IMR-90 (cell line): ENCODE measurements at regions not wholly inside any gene's neighbourhood (a gene's known extent, or its start where the extent isn't known, plus 50 kb on each side); places are given as distances from the start of the nearest gene placed in this dataset.

ENCODE experiments used
- ATAC-seq: fragments of 200-7000 bp; cut with Tn5 transposase; 2 replicates; pipeline ENCODE4 v1.9.1; 2020; ENCODE audit warnings: low read depth, mild to moderate bottlenecking, moderate library complexity
- BruUV-seq: library from RNA; stranded (reverse); fragments of 400-500 nt; replicated peaks from 2 replicates; lab custom pipeline; 2021; lab: Mats Ljungman, UMichigan
- CTCF ChIA-PET: fragments of 300-600 bp; formaldehyde crosslinking; extraction: SDS; loops from one replicate; lab custom pipeline; 2021; ENCODE audit warnings: antibody characterized with exemption; lab: Yijun Ruan, JAX
- POLR2A ChIA-PET: fragments of 300-600 bp; sonication (Branson Sonifier 250); formaldehyde crosslinking; loops from one replicate; lab custom pipeline; 2022; ENCODE audit warnings: antibody characterized with exemption; ENCODE audit not compliant: unreplicated experiment; lab: Charles Lee
- DNase-seq: peaks from one replicate; pipeline ENCODE4 v3.0.0; 2013
- H2AFZ ChIP-seq: replicated peaks from 2 replicates; pipeline ENCODE3; 2013; ENCODE audit warnings: low read length, mild to moderate bottlenecking; ENCODE audit not compliant: poor library complexity
- H2AK5ac ChIP-seq: 2 replicates; pipeline ENCODE4 v1.6.1; 2013; ENCODE audit warnings: low read depth, low read length, inconsistent platforms
- H2AK9ac ChIP-seq: replicated peaks from 2 replicates; pipeline ENCODE3; 2013; ENCODE audit warnings: mild to moderate bottlenecking, low read depth, low read length, moderate library complexity; ENCODE audit not compliant: poor library complexity
- H2BK120ac ChIP-seq: 2 replicates; pipeline ENCODE4 v1.6.1; 2013; ENCODE audit warnings: low read depth, low read length, inconsistent platforms
- H2BK15ac ChIP-seq: 3 replicates; pipeline ENCODE4 v1.6.1; 2013; ENCODE audit warnings: low read depth, low read length, inconsistent platforms
- H2BK20ac ChIP-seq: 2 replicates; pipeline ENCODE4 v1.6.1; 2013; ENCODE audit warnings: low read depth, mild to moderate bottlenecking, inconsistent platforms, low read length, moderate library complexity
- H2BK5ac ChIP-seq: 2 replicates; pipeline ENCODE4 v1.6.1; 2013; ENCODE audit warnings: mild to moderate bottlenecking, low read depth, low read length, inconsistent platforms; ENCODE audit not compliant: poor library complexity, severe bottlenecking
- H3K14ac ChIP-seq: replicated peaks from 2 replicates; pipeline ENCODE4 v1.6.1; 2013; ENCODE audit warnings: low read depth, low read length, inconsistent platforms
- H3K18ac ChIP-seq: 2 replicates; pipeline ENCODE4 v1.6.1; 2013; ENCODE audit warnings: low read depth, low read length, control low read depth
- H3K23ac ChIP-seq: 2 replicates; pipeline ENCODE4 v1.6.1; 2013; ENCODE audit warnings: low read depth, low read length, inconsistent platforms
- H3K27ac ChIP-seq: 2 replicates; pipeline ENCODE4 v1.5.1; 2013; ENCODE audit warnings: mild to moderate bottlenecking, control low read depth, low read length; ENCODE audit not compliant: insufficient read depth
- H3K27me3 ChIP-seq: 2 replicates; pipeline ENCODE4 v1.6.1; 2013; ENCODE audit warnings: low read length; ENCODE audit not compliant: control insufficient read depth, insufficient read depth
- H3K36me3 ChIP-seq: 2 replicates; pipeline ENCODE4 v1.6.1; 2013; ENCODE audit warnings: low read length, mixed read lengths; ENCODE audit not compliant: control insufficient read depth, insufficient read depth
- H3K4ac ChIP-seq: 2 replicates; pipeline ENCODE4 v1.6.1; 2013; ENCODE audit warnings: low read depth, low read length, inconsistent platforms
- H3K4me1 ChIP-seq: 2 replicates; pipeline ENCODE4 v1.6.1; 2013; ENCODE audit warnings: low read length, mixed read lengths; ENCODE audit not compliant: control insufficient read depth, insufficient read depth
- H3K4me2 ChIP-seq: 2 replicates; pipeline ENCODE4 v1.6.1; 2013; ENCODE audit warnings: low read depth, mild to moderate bottlenecking, control low read depth, low read length, moderate library complexity
- H3K4me3 ChIP-seq: 2 replicates; pipeline ENCODE4 v1.5.1; 2013; ENCODE audit warnings: low read depth, mild to moderate bottlenecking, control low read depth, low read length, moderate library complexity; ENCODE audit not compliant: insufficient read depth
- H3K56ac ChIP-seq: 2 replicates; pipeline ENCODE4 v1.6.1; 2013; ENCODE audit warnings: low read length, inconsistent platforms; ENCODE audit not compliant: insufficient read depth; ENCODE audit errors: extremely low read depth
- H3K79me1 ChIP-seq, 2 experiments: 2 replicates each; pipeline ENCODE4 v1.6.1; 2013; ENCODE audit warnings: low read length in 2 of 2, inconsistent platforms in 1 of 2, low read depth in 1 of 2
- H3K9ac ChIP-seq: 2 replicates; pipeline ENCODE4 v1.6.1; 2013; ENCODE audit warnings: low read depth, low read length, control low read depth
- H3K9me1 ChIP-seq: 2 replicates; pipeline ENCODE4 v1.6.1; 2013; ENCODE audit warnings: low read length, inconsistent platforms; ENCODE audit not compliant: insufficient read depth
- H3K9me3 ChIP-seq: 2 replicates; pipeline ENCODE4 v1.6.1; 2013; ENCODE audit warnings: low read length; ENCODE audit not compliant: control insufficient read depth, insufficient read depth
- H4K20me1 ChIP-seq: 2 replicates; pipeline ENCODE4 v1.6.1; 2013; ENCODE audit warnings: low read length, inconsistent platforms; ENCODE audit not compliant: insufficient read depth
- H4K5ac ChIP-seq: 2 replicates; pipeline ENCODE4 v1.6.1; 2013; ENCODE audit warnings: mild to moderate bottlenecking, low read depth, low read length, control low read depth
- H4K8ac ChIP-seq, 2 experiments: 2 replicates each; pipeline ENCODE4 v1.6.1; 2013; ENCODE audit warnings: low read depth in 2 of 2, low read length in 2 of 2, control low read depth in 1 of 2, inconsistent platforms in 1 of 2
- H4K91ac ChIP-seq: 2 replicates; pipeline ENCODE4 v1.6.1; 2013; ENCODE audit warnings: low read depth, low read length, inconsistent platforms; ENCODE audit not compliant: insufficient read depth
- MXI1 ChIP-seq: IDR thresholded peaks from 2 replicates; pipeline ENCODE4 v1.6.1; 2012; ENCODE audit warnings: low read depth, mild to moderate bottlenecking, low read length, moderate library complexity, borderline replicate concordance
- WGBS, 2 experiments: methylation state at CpG; one replicate each; pipeline versions ENCODE4 v1.1.5 to v1.1.7; 2013; ENCODE audit warnings: missing lambda C conversion rate in 2 of 2; ENCODE audit not compliant: insufficient read length in 1 of 2; ENCODE audit errors: extremely low coverage in 2 of 2; 5-methylcytosine and 5-hydroxymethylcytosine counted together
- dilution Hi-C: fragments of 300-500 bp; cut with HindIII; formaldehyde crosslinking; loops from one replicate; pipeline ENCODE4 v1.14.3; 2018; ENCODE audit warnings: low sequenced_read_pairs; ENCODE audit not compliant: unreplicated experiment
- in situ Hi-C: fragments of 300-500 bp; cut with MboI; formaldehyde crosslinking; loops from 3 replicates; pipeline ENCODE4 v1.14.3; 2019; ENCODE audit warnings: low sequenced_read_pairs, inconsistent platforms, mixed read lengths
- intact Hi-C: fragments of 100-400 bp; cut with micrococcal nuclease; formaldehyde crosslinking; loops from 2 replicates; pipeline ENCODE4 v1.10.0; 2022

- no peak overlapping the region for H3K4ac ChIP-seq
- dilution Hi-C loops (no loop called here), in situ Hi-C loops (no loop called here), intact Hi-C loops (no loop called here)
- POLR2A ChIA-PET = no interaction called here
- no peak overlapping the region for H2BK5ac ChIP-seq
- H2AFZ ChIP-seq = no peak overlapping the region
- no peaks in the 10 kb centered on the region for H3K79me1 ChIP-seq
- no peak overlapping the region for H2BK15ac ChIP-seq
- no peak for ATAC-seq
- H4K8ac ChIP-seq = no peak overlapping the region
- DNase-seq = no peak
- H2AK9ac ChIP-seq = no peak overlapping the region
- H4K91ac ChIP-seq = no peak overlapping the region
- no peak overlapping the region for H3K4me3 ChIP-seq
- no peaks in the 10 kb centered on the region for H4K20me1 ChIP-seq
- H3K27me3 ChIP-seq = no peaks in the 10 kb centered on the region
- H2BK20ac ChIP-seq = no peak overlapping the region
- no peak overlapping the region for H3K23ac ChIP-seq
- no CpG with 5 or more reads among the region's 2 CpGs for WGBS, 2 experiments
- H4K5ac ChIP-seq = no peak overlapping the region
- no peaks in the 10 kb centered on the region for H3K4me1 ChIP-seq
- no peak overlapping the region for H3K4me2 ChIP-seq
- no peak overlapping the region for H3K27ac ChIP-seq
- no peak for TF ChIP-seq MXI1
- CTCF ChIA-PET = no interaction called here
- H3K36me3 ChIP-seq = no peaks in the 10 kb centered on the region
- H3K14ac ChIP-seq = no peak overlapping the region
- H3K18ac ChIP-seq = no peak overlapping the region
- no peak overlapping the region for H2AK5ac ChIP-seq
- H2BK120ac ChIP-seq = no peak overlapping the region
- BruUV-seq = no TSS peak
- no peaks in the 10 kb centered on the region for H3K9me1 ChIP-seq
- peaks cover 3% of the 10 kb centered on the region; the same call in 1 of the 2 replicates for H3K9me3 ChIP-seq
- H3K56ac ChIP-seq = no peak overlapping the region
- H3K9ac ChIP-seq = no peak overlapping the region
These were observed 954.1 kb upstream of the COX7C start for GRCh38 chr5:85663708-85664031.
